Transverse colon (tissue), 4 donors: ENCODE measurements at regions not wholly inside any gene's neighbourhood (a gene's known extent, or its start where the extent isn't known, plus 50 kb on each side); places are given as distances from the start of the nearest gene placed in this dataset.

Experiments
- DNase-seq: peaks from one replicate; pipeline ENCODE4 v3.0.0-alpha.2; 2019
- H3K27ac ChIP-seq, 4 donors: fragments of 200-600 bp; sonication (generic); 2 replicates each; pipeline ENCODE4 v1.5.1; 2016 to 2018; ENCODE audit warnings: inconsistent platforms in 4 of 4
- H3K27me3 ChIP-seq: fragments of 200-600 bp; sonication (generic); 2 replicates; pipeline ENCODE4 v1.5.1; 2017; ENCODE audit warnings: inconsistent platforms
- H3K36me3 ChIP-seq, 4 donors: fragments of 200-600 bp; sonication (generic); 2 replicates each; pipeline ENCODE4 v1.5.1; 2017 to 2019; ENCODE audit warnings: inconsistent platforms in 4 of 4
- H3K4me1 ChIP-seq, 4 donors: fragments of 200-600 bp; sonication (generic); 2 replicates each; pipeline ENCODE4 v1.5.1; 2017 to 2020; ENCODE audit warnings: inconsistent platforms in 4 of 4
- H3K4me3 ChIP-seq, 4 donors: fragments of 200-600 bp; sonication (generic); 1 replicate in 1 of 4; 2 replicates in 3 of 4; pipeline versions ENCODE4 v1.5.1 to v1.6.1; 2017 to 2019; ENCODE audit warnings: inconsistent platforms in 4 of 4
- H3K9me3 ChIP-seq, 2 donors: fragments of 200-600 bp; sonication (generic); 2 replicates each; pipeline ENCODE4 v1.5.1; 2017 to 2019; ENCODE audit warnings: inconsistent platforms in 2 of 2
- EP300 ChIP-seq: sonication (generic); formaldehyde crosslinking; IDR thresholded peaks from one replicate; pipeline ENCODE4 v1.6.1; 2017; ENCODE audit warnings: antibody characterized with exemption, low read depth
- POLR2A ChIP-seq: fragments of 450-650 bp; IDR thresholded peaks from one replicate; pipeline ENCODE4 v1.6.1; 2016; ENCODE audit warnings: antibody characterized with exemption, mild to moderate bottlenecking, moderate library complexity
- POLR2AphosphoS5 ChIP-seq, 3 donors: sonication (generic); formaldehyde crosslinking; IDR thresholded peaks; one replicate each; pipeline ENCODE4 v1.6.1; 2016; ENCODE audit warnings: antibody characterized with exemption in 3 of 3
- WGBS, 2 donors: methylation state at CpG; one replicate each; pipeline ENCODE4 v1.1.5; 2018; ENCODE audit warnings: low coverage in 1 of 2; 5-methylcytosine and 5-hydroxymethylcytosine counted together
- in situ Hi-C, 4 donors: fragments of 200-750 bp; cut with MboI; loops; one replicate each; pipeline versions ENCODE4 v1.15.0 to v1.15.1; 2017; ENCODE audit warnings: low sequenced_read_pairs in 3 of 4, low pct_ligation_motif_present in 1 of 4, low pct_unique_long_range_greater_than_20kb in 1 of 4
- intact Hi-C: fragments of 100-400 bp; cut with DNase I; formaldehyde crosslinking; loops from one replicate; pipeline ENCODE4 v1.15.1; 2023; ENCODE audit warnings: low total_unique reads
- TF ChIP-seq, protein P1 (sequence below), 5 experiments: fragments of 200-600 bp in 3 of 5; fragments of 450-650 bp in 2 of 5; sonication (generic) in 3 of 5; IDR thresholded peaks; 1 replicate in 2 of 5; 2 replicates in 3 of 5; pipeline ENCODE4 v1.5.1; 2016 to 2017; ENCODE audit warnings: antibody characterized with exemption in 5 of 5, inconsistent platforms in 3 of 5, mild to moderate bottlenecking in 2 of 5, moderate library complexity in 1 of 5

DNA sequence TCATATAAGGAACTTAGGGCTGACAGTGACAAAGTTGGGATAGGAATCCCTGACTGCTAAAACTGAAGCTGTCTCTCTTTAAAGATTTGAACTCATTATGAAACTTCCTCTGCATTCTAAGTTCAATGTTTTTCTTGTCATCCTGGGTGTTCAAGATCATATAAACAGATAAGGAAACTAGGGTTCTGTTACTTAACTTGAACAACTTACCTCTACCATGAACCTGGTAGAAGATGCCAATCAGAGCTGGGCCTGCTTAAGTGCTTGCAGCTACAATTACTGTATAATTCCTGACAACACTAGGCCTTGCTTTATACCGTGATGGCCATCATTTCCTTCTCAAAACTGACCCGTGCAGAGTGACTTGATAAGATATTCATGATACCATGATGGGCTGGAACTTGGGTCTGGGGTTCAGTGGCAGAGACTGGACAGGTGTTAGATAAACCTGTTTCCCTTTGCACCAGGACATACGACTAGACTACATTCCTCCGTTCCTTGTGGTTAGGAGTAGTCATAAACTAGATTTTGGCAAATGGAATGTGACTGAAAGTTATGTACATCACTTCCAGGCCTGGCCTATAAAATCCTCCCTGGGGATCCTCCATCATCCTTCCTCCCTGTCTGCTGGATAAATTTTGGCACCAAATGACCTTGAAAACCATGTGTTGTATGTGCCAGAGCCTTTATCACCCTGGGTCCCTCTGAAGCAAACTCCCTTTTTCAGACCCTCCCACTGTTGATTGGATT is 172.2 kb upstream of the PRICKLE1 start:
- Histone ChIP-seq H3K27me3 (no peaks in the 10 kb centered on the region), H3K4me3 (no peak overlapping the region), H3K36me3 (no peaks in the 10 kb centered on the region), H3K9me3 (no peaks in the 10 kb centered on the region), H3K4me1 (peaks cover 0 to 15% (median 0%) of the 10 kb centered on the region in 4 donors), H3K27ac (no peak overlapping the region)
- in situ Hi-C loops: no loop called here
- 60 to 80% methylated on average over 1 to 4 of the region's 4 CpGs for WGBS, 2 donors
- intact Hi-C loops: no loop called here
- no peak for DNase-seq
- TF ChIP-seq, protein P1, sequence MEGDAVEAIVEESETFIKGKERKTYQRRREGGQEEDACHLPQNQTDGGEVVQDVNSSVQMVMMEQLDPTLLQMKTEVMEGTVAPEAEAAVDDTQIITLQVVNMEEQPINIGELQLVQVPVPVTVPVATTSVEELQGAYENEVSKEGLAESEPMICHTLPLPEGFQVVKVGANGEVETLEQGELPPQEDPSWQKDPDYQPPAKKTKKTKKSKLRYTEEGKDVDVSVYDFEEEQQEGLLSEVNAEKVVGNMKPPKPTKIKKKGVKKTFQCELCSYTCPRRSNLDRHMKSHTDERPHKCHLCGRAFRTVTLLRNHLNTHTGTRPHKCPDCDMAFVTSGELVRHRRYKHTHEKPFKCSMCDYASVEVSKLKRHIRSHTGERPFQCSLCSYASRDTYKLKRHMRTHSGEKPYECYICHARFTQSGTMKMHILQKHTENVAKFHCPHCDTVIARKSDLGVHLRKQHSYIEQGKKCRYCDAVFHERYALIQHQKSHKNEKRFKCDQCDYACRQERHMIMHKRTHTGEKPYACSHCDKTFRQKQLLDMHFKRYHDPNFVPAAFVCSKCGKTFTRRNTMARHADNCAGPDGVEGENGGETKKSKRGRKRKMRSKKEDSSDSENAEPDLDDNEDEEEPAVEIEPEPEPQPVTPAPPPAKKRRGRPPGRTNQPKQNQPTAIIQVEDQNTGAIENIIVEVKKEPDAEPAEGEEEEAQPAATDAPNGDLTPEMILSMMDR (IDR thresholded peaks at IDR 0.05): no peak
- no peak for TF ChIP-seq POLR2AphosphoS5 (IDR thresholded peaks at IDR 0.05)
- TF ChIP-seq EP300: no peak
- TF ChIP-seq POLR2A: no peak

DNA sequence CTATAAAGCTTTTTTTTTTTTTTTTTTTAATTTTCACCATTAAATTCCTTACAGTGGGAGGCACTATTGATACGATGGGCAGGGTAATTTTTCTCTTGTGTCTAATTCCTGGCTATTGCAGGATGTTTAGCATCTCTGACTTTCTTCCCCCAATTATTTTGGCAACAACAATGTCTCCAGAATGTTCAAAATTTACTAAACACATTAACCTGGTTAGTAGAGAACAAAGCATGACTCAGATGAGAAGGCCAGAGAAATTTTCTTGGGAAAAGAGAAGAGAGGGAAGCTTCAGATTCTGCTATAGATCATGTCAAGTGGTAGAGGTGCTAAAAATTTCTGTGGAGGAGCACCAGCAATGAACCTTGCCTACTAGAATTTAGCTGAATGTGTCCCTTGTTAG is 171.5 kb upstream of the PRICKLE1 start:
- 63 to 89% methylated on average over 1 of the region's 1 CpG for WGBS, 2 donors
- intact Hi-C loops: no loop called here
- Histone ChIP-seq H3K27me3 (no peaks in the 10 kb centered on the region), H3K27ac (no peak overlapping the region), H3K4me1 (peaks cover 0 to 15% (median 0%) of the 10 kb centered on the region in 4 donors), H3K36me3 (no peaks in the 10 kb centered on the region), H3K9me3 (no peaks in the 10 kb centered on the region), H3K4me3 (no peak overlapping the region)
- TF ChIP-seq, protein P1 (IDR thresholded peaks at IDR 0.05): no peak
- TF ChIP-seq POLR2A (no peak), POLR2AphosphoS5 (IDR thresholded peaks at IDR 0.05) (no peak), EP300 (no peak)
- no peak for DNase-seq
- in situ Hi-C loops: no loop called here

DNA sequence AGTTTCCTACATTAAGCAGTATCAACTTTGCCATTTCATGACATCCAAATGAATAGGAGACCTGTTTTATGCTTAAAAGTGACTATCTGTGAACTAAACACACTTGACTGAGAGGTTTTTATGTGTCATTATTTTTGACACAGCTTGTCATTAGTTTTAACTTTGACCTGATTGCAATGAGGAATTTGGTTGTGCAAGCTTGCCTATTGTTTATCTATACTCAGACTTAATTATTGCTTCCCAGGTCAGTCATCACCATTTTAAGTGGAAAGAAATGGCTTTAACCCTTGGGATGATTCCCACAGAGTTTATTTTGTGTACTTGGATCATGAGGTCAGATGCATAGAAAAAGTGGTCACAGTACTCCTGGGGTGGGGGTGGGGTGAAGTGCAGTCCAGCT is 171.0 kb upstream of the PRICKLE1 start:
- H3K27ac ChIP-seq: no peak overlapping the region
- no peak for DNase-seq
- no peaks in the 10 kb centered on the region for H3K27me3 ChIP-seq
- intact Hi-C loops (no loop called here), in situ Hi-C loops (no loop called here)
- H3K9me3 ChIP-seq: no peaks in the 10 kb centered on the region
- TF ChIP-seq EP300 (no peak), POLR2A (no peak), POLR2AphosphoS5 (IDR thresholded peaks at IDR 0.05) (no peak)
- TF ChIP-seq, protein P1 (IDR thresholded peaks at IDR 0.05): no peak
- H3K4me1 ChIP-seq: peaks cover 0 to 15% (median 0%) of the 10 kb centered on the region in 4 donors
- no peak overlapping the region for H3K4me3 ChIP-seq
- no peaks in the 10 kb centered on the region for H3K36me3 ChIP-seq

DNA sequence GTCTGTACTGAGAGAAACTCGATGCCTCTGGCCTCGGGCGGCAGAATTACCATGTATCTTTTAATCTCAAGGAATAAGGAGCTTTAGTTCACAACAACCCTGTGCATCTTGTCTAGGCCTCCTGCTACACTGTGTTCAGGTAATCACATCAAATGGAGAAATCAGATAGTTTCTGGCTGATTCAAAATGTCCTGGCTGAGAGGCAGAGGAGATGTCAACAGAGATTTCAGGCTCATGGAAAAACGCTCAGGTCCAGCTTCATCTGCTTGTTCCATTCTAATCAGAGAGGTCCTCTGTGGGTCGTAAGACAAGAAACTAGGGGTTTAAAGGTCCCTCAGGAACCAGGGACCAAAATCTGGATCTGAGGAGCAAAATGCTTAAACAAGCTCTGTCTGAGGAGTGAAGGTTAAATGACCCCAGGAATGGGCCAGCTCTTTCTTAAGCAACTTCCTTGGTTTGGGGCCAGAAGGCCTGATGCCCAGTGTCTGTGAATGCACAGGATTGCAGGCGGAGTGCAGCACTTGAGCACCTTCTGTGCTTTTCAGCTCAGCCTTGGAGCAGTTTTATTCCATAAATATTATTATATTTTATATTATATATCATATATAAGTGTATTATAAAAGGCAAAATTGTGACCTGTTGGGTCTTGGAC is 170.2 kb upstream of the PRICKLE1 start:
- TF ChIP-seq EP300 (no peak), POLR2AphosphoS5 (IDR thresholded peaks at IDR 0.05) (peak in 1 of 3 donors; percentile 14), POLR2A (no peak)
- TF ChIP-seq, protein P1 (IDR thresholded peaks at IDR 0.05): no peak
- peak; percentile 35 for DNase-seq
- Histone ChIP-seq H3K4me3 (no peak overlapping the region), H3K27me3 (no peaks in the 10 kb centered on the region), H3K4me1 (peaks cover 0 to 15% (median 0%) of the 10 kb centered on the region in 4 donors), H3K36me3 (no peaks in the 10 kb centered on the region), H3K27ac (no peak overlapping the region), H3K9me3 (no peaks in the 10 kb centered on the region)
- in situ Hi-C loops (no loop called here), intact Hi-C loops (no loop called here)
- 76 to 83% methylated on average over 4 to 6 of the region's 6 CpGs for WGBS, 2 donors
